Activated CD4-positive, CD25-positive, alpha-beta regulatory T cell treated with anti-CD3 and anti-CD28 coated beads, Interleukin-2, amount 50 U/mL, for 24 hours (primary cell): ENCODE measurements at regions not wholly inside any gene's neighbourhood (a gene's known extent, or its start where the extent isn't known, plus 50 kb on each side); places are given as distances from the start of the nearest gene placed in this dataset.
A peak's percentile ranks its signal among the peaks of the same experiment; 100 is the strongest.
"Not testable (repeated sequence)": the region's sequence is repeated elsewhere in the genome, so short reads cannot be mapped to it uniquely, and the experiment has no call there.

ENCODE experiments used
- ATAC-seq, 2 donors: fragments of 150-1000 bp; cut with Tn5 transposase; one replicate each; pipeline ENCODE4 v1.10.0; 2021; ENCODE audit warnings: mild to moderate bottlenecking in 1 of 2, moderate library complexity in 1 of 2

DNA sequence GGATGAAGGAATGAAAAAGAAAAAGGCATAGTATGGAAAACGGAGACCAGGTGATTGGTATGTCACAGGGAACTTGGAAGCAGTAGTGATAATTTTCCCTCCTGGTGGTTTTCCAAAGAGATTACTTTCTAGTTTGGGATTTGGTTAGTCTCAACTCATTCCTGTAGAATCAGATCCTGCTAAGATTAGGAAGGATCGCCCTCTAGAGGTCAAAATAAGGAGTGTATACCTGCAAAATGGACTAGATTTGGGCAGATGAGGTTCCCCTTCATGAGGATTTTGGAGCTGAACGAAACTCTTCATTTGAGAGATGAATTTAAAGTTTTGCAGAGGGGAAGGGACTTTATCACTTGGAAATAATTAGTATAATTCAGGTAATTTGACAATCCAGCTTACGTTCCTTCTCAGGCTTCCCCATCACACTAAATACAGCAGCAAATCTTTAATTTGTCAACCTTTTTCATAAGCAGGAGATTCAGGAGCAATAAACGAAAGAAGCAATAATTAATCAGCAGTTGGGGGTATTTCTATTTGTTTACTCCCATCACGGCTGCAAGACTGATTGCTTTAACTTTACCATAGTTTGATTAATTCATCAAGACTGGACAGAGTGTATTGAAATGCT is 65.2 kb downstream of the CCDC195 start:
- ATAC-seq, result peak in 1 of 2 donors; percentile 53

DNA sequence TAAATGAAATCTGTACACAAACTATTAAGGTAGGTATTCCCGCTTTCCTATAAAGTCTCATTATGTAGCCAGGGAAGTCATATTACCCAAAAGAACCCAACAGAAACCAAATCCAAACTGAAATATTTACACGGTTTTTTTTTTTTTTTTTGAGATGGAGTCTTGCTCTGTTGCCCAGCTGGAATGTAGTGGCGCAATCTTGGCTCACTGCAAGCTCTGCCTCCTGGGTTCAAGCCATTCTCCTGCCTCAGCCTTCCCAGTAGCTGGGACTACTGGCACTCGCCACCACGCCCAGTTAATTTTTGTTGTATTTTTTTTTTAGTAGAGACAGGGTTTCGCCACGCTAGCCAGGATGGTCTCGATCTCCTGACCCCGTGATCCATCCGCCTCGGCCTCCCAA is 62.5 kb upstream of the CUL3 start:
- not testable (repeated sequence) for ATAC-seq

DNA sequence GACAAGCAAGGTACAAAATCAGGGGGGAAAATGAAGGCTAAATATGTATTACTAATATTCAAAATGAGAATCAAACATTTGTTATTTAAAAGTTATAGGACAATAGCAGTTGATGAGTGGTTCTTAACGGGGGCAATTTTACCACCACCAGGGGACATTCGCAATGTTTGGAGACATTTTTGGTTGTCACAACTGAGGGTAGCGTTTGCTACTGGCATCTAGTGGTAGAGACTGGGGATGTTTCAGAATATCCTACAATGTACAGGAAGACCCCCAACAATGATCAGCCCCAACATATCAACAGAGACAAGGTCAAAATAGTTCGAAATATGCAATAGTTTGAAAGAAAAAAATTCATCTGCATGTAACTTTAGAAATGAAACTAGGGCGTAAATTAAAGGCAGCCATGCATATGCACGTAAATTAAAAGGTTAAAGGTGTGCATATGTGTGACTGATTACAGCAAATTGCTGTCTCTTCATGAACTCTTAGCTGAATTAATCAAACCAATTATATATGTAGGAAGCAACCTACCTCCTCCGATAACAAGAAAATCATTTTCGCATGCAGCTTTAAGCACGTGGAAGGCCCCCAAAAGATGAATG is 61.2 kb upstream of the CUL3 start:
- peak in 1 of 2 donors; percentile 45 for ATAC-seq

DNA sequence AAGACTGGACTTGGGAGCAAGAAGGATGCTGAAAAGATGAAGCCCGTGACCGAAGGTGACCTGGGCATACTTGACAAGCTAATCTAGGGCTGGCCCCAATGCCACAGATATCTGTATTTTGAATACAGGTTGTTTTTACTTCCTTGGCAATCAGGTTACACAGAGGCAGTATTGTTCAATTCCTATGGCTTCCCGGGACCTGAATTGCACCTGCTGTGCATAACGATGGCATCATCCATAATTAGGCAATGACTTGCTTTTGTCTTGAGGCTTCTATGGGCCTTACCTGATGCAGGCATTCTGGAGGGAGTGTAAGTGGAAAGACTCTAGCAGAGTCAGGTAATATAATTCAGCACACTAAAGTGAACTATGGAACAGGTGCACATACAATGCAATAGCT is 60.6 kb upstream of the CUL3 start:
- ATAC-seq, result no peak

DNA sequence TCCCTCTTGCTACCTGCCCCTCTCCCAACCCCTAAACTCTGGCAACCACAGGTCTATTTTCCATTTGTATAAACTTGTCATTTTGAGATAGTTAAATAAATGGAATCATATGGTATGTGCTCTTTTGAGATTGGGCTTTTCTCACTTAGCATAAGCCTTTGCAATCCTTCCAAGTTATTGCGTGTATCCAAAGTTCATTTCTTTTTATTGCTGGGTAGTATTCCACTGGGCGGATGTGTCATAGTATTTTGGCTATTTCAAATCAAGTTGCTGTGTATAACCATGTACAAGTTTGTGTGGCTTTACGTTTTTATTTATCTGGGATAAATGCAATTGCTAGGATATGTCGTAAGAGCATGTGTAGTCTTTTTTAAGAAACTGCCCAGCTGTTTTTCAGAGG is 55.5 kb upstream of the CUL3 start:
- no peak for ATAC-seq

DNA sequence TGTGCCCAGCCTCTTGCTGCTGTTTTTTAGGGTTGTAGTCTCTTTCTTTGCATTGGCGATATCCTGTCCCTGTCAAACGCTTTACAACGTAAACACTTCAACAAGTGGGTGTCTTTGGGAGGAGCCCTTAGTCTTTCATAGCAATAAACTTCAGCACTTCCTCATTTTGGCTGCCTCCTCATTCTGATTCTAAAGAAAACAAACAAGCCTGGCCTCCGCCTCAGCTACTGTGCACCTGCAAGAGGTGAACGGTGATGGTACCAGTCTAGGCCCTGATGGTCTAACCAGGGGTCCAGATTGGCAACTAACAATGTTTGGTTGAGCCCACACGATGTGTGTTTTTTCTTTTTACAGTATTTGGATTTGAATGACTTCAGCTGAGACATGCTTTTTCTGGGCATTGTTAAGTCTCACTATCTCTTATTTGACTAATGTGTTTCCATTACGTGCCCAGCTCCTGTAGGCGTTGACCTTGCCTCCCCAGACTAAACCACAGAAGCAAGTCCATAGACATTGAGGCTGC is 53.2 kb upstream of the CUL3 start:
- ATAC-seq, result peak; percentile 83 to 88
